Spinal cord (tissue), 9 donors: ENCODE measurements at regions not wholly inside any gene's neighbourhood (a gene's known extent, or its start where the extent isn't known, plus 50 kb on each side); places are given as distances from the start of the nearest gene placed in this dataset.
"Not testable (repeated sequence)": the region's sequence is repeated elsewhere in the genome, so short reads cannot be mapped to it uniquely, and the experiment has no call there.

Experiments
- DNase-seq, 6 donors: peaks; one replicate each; pipeline versions ENCODE4 v3.0.0 to v3.0.0-alpha.2; 2013 to 2015; ENCODE audit warnings: low spot score in 6 of 6, low read depth in 4 of 6
- H3K27ac ChIP-seq: one replicate; pipeline ENCODE4 v1.5.1; 2013; ENCODE audit warnings: low read depth, low read length, control low read depth
- H3K27me3 ChIP-seq: one replicate; pipeline ENCODE4 v1.6.1; 2013; ENCODE audit warnings: low read length; ENCODE audit not compliant: control insufficient read depth, insufficient read depth
- H3K36me3 ChIP-seq: one replicate; pipeline ENCODE4 v1.6.1; 2013; ENCODE audit warnings: low read length; ENCODE audit not compliant: control insufficient read depth, insufficient read depth
- H3K4me1 ChIP-seq: one replicate; pipeline ENCODE4 v1.6.1; 2013; ENCODE audit warnings: low read length; ENCODE audit not compliant: control insufficient read depth, insufficient read depth
- H3K4me3 ChIP-seq: one replicate; pipeline ENCODE4 v1.5.1; 2013; ENCODE audit warnings: low read depth, low read length, control low read depth
- H3K9me3 ChIP-seq: one replicate; pipeline ENCODE4 v1.6.1; 2013; ENCODE audit warnings: low read length; ENCODE audit not compliant: control insufficient read depth, insufficient read depth
- WGBS: methylation state at CpG from one replicate; pipeline ENCODE4 v1.1.5; 2013; ENCODE audit warnings: missing lambda C conversion rate; ENCODE audit not compliant: insufficient coverage; 5-methylcytosine and 5-hydroxymethylcytosine counted together
- donor health status: healthy.

DNA sequence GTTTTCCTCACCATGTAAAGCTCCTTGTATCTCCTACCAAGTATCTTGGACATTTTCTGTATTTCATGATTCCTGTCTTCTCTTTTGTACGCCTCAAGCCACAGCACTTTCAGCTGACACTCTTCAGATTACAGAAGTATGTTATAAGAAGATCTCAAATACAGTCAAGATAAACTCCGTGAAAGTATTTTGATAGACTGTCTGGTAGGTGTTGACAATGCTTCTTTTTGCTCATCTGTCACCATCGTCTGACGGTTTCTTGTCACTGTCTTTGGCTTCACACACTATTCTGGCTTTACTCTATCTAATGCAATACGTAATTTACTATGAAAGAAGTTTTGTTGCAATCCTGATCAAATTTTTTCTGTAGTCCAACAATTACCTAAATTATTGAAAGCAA lies 294.5 kb upstream of the CDH12 start:
- H3K4me3 ChIP-seq = no peak overlapping the region
- no peaks in the 10 kb centered on the region for H3K9me3 ChIP-seq
- no peak overlapping the region for H3K27ac ChIP-seq
- no CpG with 5 or more reads among the region's 5 CpGs for WGBS
- no peaks in the 10 kb centered on the region for H3K36me3 ChIP-seq
- no peak for DNase-seq
- H3K4me1 ChIP-seq = no peaks in the 10 kb centered on the region
- H3K27me3 ChIP-seq = no peaks in the 10 kb centered on the region

DNA sequence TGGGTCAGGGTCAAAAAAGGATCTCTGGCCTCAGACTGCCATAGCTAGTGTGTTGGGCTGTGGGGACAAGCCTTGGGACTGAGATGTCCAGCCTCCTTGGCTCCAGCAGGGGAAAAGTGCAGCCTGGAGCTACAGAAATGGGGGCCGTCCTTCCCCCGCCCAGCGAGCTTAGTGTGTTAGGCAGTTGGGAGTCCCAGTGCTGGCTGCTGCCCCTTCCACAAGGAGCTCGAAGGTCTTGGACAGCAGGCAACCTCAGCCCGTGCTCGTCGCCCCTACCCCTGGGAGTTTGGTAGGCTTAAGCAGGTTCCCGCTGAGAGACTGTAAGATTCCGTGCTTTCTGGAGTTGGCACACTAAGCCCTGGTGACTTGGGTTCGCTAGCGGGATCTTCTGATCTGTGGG lies 293.0 kb upstream of the CDH12 start:
- H3K9me3 ChIP-seq = no peaks in the 10 kb centered on the region
- no peaks in the 10 kb centered on the region for H3K27me3 ChIP-seq
- H3K36me3 ChIP-seq = no peaks in the 10 kb centered on the region
- H3K27ac ChIP-seq = no peak overlapping the region
- DNase-seq = no peak
- H3K4me3 ChIP-seq = no peak overlapping the region
- H3K4me1 ChIP-seq = no peaks in the 10 kb centered on the region
- 95% methylated on average over 11 of the region's 11 CpGs for WGBS

DNA sequence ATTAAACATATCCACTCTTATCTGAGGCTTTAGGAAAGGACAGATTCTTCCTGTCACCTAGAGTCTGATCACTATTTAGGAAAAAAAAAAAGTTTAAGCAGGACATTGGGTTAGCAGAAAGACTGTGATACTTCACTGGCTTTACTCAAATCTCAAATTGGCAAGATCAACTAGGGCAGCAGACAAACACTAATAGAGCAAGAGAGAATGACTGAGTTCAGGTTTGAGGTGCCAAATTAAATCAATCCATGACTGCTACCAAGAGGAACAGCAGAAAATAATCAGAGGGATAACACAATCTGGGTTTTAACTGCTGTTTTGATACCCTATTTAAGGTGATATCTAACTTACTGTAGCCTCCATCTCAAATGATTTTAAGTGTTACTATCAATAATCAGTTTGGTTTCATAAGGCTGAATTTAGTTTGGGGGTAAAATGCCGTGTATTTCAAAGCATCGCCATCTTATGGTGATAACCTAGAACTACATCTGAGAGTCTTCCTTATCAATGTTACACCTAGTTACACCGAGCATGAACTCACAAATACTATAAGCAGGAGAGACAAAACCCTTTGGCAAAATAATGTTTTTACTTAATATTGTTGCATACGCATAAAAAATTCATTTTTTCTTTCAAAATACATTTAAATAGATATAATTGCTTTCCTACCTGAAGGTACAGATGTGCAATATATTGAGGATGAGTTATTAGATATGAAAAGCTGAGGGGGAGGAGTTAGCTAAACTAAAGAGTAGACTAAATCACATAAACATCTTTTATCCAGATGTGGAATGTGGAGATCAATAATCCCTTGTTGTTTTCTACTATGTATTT lies 286.4 kb upstream of the CDH12 start:
- Histone ChIP-seq H3K4me1 (no peaks in the 10 kb centered on the region), H3K4me3 (no peak overlapping the region), H3K36me3 (no peaks in the 10 kb centered on the region), H3K27me3 (no peaks in the 10 kb centered on the region), H3K9me3 (no peaks in the 10 kb centered on the region), H3K27ac (no peak overlapping the region)
- DNase-seq = peak in 2 of 6 donors; percentile 21 to 37
- no CpG with 5 or more reads among the region's 4 CpGs for WGBS

DNA sequence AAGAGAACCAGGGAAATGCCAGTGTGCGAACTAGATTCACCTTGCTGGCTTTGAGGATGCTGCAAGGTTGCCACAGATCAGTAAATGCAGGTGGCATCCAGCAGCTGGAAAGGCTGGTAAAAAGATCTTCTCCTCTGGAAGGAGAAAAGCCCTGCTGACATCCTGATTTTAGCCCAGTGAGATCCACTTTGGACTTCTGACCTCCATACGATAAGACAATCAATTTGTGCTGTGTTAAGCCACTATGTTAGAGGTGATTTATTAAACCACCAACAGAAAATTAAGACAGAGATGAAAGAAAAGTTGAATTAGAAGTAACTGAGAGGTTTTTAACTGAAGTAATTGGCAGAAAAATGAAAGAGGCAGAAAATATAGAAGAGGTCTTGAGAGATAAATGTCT lies 283.8 kb upstream of the CDH12 start:
- H3K4me3 ChIP-seq = no peak overlapping the region
- no peaks in the 10 kb centered on the region for H3K4me1 ChIP-seq
- no peaks in the 10 kb centered on the region for H3K9me3 ChIP-seq
- DNase-seq = no peak
- no peak overlapping the region for H3K27ac ChIP-seq
- WGBS = 90% methylated on average over 1 of the region's 2 CpGs
- no peaks in the 10 kb centered on the region for H3K27me3 ChIP-seq
- no peaks in the 10 kb centered on the region for H3K36me3 ChIP-seq

DNA sequence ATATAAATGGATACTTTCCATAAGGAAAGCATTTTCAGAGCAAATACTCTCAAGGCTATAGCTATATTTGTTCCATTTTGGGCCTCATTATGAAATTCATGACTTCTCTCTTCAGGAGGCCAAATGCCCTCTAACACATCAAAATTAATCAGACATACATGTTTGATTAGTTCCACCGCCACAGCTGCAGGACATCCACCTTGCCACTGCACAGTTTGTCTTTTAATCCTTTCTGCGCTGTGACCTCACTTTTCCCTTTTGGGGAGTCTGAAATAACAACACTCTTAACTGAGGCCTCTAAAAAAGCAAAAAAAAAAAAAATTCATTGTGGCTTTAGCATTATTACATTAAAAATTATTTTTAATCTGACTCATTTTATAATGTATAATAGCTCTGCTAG lies 279.1 kb upstream of the CDH12 start:
- Histone ChIP-seq H3K27me3 (no peaks in the 10 kb centered on the region), H3K27ac (no peak overlapping the region), H3K9me3 (no peaks in the 10 kb centered on the region), H3K36me3 (no peaks in the 10 kb centered on the region), H3K4me1 (no peaks in the 10 kb centered on the region), H3K4me3 (no peak overlapping the region)
- WGBS = 67% methylated on average over 1 of the region's 2 CpGs
- DNase-seq = peak in 1 of 6 donors; percentile 5

DNA sequence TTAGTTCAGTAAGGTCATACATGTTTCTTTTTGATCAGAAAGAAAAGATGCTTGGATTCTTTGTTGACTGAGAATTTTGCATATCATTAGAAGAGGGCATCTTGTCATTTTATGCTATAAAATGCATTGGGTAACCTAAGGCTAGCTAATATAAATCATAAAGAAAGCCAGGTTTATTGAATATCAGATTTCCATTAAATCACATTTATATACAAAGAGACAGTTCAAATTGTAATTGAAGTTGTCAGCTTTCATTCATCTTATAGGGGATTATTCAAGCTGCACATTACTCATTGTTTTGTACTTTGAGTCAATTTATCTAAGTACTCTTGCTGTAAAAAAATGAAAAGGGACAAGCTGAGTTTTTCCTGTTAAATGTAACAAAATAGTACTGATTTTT lies 259.1 kb upstream of the CDH12 start:
- Histone ChIP-seq H3K36me3 (no peaks in the 10 kb centered on the region), H3K27me3 (no peaks in the 10 kb centered on the region), H3K27ac (no peak overlapping the region), H3K4me1 (no peaks in the 10 kb centered on the region), H3K9me3 (no peaks in the 10 kb centered on the region), H3K4me3 (no peak overlapping the region)
- DNase-seq = peak in 1 of 6 donors; percentile 5

DNA sequence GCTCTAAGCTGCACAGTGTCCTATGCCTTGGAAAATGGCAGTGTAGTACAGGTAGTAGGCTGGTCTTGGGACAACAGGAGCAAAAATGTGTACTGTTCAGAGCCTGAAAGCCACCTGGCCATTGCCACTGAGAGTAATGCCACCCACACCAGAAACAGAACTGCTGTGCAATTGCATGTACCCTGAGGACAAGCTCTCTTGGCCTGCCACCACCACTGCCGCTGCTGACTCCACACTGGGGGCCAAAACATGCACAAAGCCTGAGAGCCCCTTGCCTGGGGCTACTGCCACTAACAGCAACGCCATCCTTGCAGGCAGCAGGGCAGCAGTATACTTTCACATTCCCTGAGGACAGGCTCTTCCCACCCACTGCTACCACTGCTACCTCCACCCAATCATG lies 251.9 kb upstream of the CDH12 start:
- Histone ChIP-seq H3K4me1 (no peaks in the 10 kb centered on the region), H3K36me3 (no peaks in the 10 kb centered on the region), H3K27ac (no peak overlapping the region), H3K27me3 (no peaks in the 10 kb centered on the region), H3K4me3 (no peak overlapping the region), H3K9me3 (peaks cover 3% of the 10 kb centered on the region)
- no peak for DNase-seq
- 97% methylated on average over 2 of the region's 2 CpGs for WGBS

DNA sequence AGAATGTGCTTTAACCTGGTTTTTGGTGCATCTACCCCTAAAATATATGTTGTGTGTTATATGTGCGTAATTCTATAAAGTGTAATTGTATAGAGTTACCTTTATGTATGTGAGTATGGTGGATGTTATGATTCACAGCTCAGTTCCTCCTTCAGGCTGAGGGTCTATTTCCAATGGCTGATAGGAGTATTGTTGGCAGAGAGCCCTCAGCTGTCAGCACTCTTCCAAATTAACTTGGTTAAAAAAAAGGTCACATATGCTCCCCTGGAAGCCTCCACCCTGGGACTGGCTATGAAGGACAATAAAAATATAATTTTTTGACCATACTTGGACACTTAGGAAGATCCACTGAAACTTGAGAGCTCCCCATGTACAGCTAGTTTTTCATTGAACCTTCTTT lies 250.4 kb upstream of the CDH12 start:
- Histone ChIP-seq H3K27ac (no peak overlapping the region), H3K9me3 (peaks cover 3% of the 10 kb centered on the region), H3K4me3 (no peak overlapping the region), H3K36me3 (no peaks in the 10 kb centered on the region), H3K27me3 (no peaks in the 10 kb centered on the region), H3K4me1 (no peaks in the 10 kb centered on the region)
- no CpG with 5 or more reads among the region's 1 CpG for WGBS
- DNase-seq = peak in 1 of 6 donors; percentile 33

DNA sequence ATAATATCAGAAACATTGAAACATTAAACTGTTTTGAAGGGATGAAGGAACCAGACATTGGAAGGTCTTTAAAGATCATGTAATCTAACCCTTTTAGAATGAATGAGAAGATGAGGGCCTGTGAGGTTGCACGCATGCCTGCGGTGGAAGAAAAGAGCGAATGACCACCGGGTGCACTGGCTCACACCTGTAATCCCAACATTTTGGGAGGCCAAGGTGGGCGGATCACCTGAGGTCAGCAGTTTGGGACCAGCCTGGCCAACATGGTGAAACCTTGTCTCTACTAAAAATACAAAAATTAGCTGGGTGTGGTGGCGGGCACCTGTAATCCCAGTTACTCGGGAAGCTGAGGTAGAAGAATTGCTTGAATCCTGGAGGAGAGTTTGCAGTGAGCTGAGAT lies 242.3 kb upstream of the CDH12 start:
- not testable (repeated sequence) for H3K9me3 ChIP-seq, H3K4me1 ChIP-seq, H3K4me3 ChIP-seq, H3K27ac ChIP-seq, H3K27me3 ChIP-seq, H3K36me3 ChIP-seq, DNase-seq
- 90% methylated on average over 4 of the region's 7 CpGs for WGBS

DNA sequence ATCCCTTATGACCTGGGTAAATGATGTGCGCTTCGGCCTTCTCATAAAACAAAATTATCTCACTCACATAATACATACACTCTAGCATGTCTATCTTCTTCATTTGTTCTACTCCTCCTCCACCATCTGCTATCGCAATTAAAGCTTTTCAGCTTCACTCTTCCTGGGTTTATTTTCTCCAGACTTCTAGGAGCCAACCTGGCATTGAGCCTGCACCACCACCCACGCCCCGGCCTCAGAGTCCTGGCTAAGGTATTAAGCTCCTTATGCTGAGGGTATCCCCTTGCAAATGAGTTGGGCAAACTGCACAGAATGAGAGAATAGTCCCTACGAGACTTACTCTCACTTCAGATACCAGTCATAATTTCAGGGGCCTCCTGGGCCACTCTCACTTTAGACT lies 236.1 kb upstream of the CDH12 start:
- H3K36me3 ChIP-seq = no peaks in the 10 kb centered on the region
- H3K27ac ChIP-seq = no peak overlapping the region
- DNase-seq = no peak
- no peaks in the 10 kb centered on the region for H3K4me1 ChIP-seq
- no peaks in the 10 kb centered on the region for H3K27me3 ChIP-seq
- H3K4me3 ChIP-seq = no peak overlapping the region
- WGBS = 96% methylated on average over 5 of the region's 6 CpGs
- H3K9me3 ChIP-seq = no peaks in the 10 kb centered on the region
